ENCODE measurements at regions not wholly inside any gene's neighbourhood (a gene's known extent, or its start where the extent isn't known, plus 50 kb on each side); places are given as distances from the start of the nearest gene placed in this dataset.

DNA sequence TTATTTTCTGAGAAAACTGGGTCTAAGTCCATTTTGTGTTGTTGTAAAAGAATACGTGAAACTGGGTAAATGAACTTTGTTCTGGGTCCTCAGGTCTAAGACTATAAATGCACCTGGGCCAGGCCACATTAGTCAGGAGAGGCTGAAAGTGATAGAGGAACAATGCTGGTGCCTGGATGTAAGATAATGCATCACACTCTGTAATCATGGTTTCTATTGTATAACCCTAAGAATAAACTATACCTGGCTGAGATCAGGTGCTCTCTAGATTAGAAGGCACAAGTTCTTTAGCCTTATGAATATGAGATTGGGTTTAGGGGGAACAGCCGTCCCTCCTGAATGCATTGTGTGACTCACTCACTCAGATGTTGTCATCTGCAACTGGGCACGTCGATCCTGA is 675.5 kb downstream of the HTR1A start:
- Histone ChIP-seq H3K27ac (ENCODE audit: low read length) (no peak overlapping the region), H3K4me2 (ENCODE audit: low read length) (no peak overlapping the region), H3K9me3 (ENCODE audit: low read length) (no peaks in the 10 kb centered on the region), H3K36me3 (ENCODE audit: insufficient read depth, low read length) (no peaks in the 10 kb centered on the region), H3K27me3 (ENCODE audit: insufficient read depth, low read depth, low read length) (no peaks in the 10 kb centered on the region), H3K9ac (ENCODE audit: low read length) (no peak overlapping the region), H3K79me2 (replicated peaks; ENCODE audit: insufficient read depth, low read length) (no peaks in the 10 kb centered on the region), H2AFZ (ENCODE audit: low read depth, low read length) (no peak overlapping the region), H3K9me2 (ENCODE audit: insufficient read depth, low read length) (no peaks in the 10 kb centered on the region), H3F3A (ENCODE audit: insufficient read depth, low read length, poor library complexity, severe bottlenecking) (no peaks in the 10 kb centered on the region), H4K20me1 (ENCODE audit: insufficient read depth) (no peaks in the 10 kb centered on the region), H3K4me3 (ENCODE audit: low read length) (no peak overlapping the region)
- no peak for TF ChIP-seq TAF1 (IDR thresholded peaks at IDR 0.05; ENCODE audit: low read depth)
- no peak for TF ChIP-seq MXI1 (conservative IDR thresholded peaks at IDR 0.05; ENCODE audit: poor library complexity, severe bottlenecking)
- no peak for TF ChIP-seq EP300 (conservative IDR thresholded peaks at IDR 0.05; ENCODE audit: poor library complexity, severe bottlenecking)
- no peak for TF ChIP-seq POLR2AphosphoS5 (IDR thresholded peaks at IDR 0.05)
- TF ChIP-seq, protein P1, sequence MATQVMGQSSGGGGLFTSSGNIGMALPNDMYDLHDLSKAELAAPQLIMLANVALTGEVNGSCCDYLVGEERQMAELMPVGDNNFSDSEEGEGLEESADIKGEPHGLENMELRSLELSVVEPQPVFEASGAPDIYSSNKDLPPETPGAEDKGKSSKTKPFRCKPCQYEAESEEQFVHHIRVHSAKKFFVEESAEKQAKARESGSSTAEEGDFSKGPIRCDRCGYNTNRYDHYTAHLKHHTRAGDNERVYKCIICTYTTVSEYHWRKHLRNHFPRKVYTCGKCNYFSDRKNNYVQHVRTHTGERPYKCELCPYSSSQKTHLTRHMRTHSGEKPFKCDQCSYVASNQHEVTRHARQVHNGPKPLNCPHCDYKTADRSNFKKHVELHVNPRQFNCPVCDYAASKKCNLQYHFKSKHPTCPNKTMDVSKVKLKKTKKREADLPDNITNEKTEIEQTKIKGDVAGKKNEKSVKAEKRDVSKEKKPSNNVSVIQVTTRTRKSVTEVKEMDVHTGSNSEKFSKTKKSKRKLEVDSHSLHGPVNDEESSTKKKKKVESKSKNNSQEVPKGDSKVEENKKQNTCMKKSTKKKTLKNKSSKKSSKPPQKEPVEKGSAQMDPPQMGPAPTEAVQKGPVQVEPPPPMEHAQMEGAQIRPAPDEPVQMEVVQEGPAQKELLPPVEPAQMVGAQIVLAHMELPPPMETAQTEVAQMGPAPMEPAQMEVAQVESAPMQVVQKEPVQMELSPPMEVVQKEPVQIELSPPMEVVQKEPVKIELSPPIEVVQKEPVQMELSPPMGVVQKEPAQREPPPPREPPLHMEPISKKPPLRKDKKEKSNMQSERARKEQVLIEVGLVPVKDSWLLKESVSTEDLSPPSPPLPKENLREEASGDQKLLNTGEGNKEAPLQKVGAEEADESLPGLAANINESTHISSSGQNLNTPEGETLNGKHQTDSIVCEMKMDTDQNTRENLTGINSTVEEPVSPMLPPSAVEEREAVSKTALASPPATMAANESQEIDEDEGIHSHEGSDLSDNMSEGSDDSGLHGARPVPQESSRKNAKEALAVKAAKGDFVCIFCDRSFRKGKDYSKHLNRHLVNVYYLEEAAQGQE (IDR thresholded peaks at IDR 0.05; ENCODE audit: borderline replicate concordance) = no peak
- TF ChIP-seq EZH2 (IDR thresholded peaks at IDR 0.05; ENCODE audit: borderline replicate concordance, insufficient read depth, low read length, poor library complexity, severe bottlenecking) = no peak
- TF ChIP-seq SMC3 (conservative IDR thresholded peaks at IDR 0.05; ENCODE audit: poor library complexity) = no peak
- TF ChIP-seq, protein P2, sequence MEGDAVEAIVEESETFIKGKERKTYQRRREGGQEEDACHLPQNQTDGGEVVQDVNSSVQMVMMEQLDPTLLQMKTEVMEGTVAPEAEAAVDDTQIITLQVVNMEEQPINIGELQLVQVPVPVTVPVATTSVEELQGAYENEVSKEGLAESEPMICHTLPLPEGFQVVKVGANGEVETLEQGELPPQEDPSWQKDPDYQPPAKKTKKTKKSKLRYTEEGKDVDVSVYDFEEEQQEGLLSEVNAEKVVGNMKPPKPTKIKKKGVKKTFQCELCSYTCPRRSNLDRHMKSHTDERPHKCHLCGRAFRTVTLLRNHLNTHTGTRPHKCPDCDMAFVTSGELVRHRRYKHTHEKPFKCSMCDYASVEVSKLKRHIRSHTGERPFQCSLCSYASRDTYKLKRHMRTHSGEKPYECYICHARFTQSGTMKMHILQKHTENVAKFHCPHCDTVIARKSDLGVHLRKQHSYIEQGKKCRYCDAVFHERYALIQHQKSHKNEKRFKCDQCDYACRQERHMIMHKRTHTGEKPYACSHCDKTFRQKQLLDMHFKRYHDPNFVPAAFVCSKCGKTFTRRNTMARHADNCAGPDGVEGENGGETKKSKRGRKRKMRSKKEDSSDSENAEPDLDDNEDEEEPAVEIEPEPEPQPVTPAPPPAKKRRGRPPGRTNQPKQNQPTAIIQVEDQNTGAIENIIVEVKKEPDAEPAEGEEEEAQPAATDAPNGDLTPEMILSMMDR (IDR thresholded peaks at IDR 0.05; ENCODE audit: poor library complexity, severe bottlenecking) = no peak
- TF ChIP-seq RAD21 (conservative IDR thresholded peaks at IDR 0.05) = no peak

DNA sequence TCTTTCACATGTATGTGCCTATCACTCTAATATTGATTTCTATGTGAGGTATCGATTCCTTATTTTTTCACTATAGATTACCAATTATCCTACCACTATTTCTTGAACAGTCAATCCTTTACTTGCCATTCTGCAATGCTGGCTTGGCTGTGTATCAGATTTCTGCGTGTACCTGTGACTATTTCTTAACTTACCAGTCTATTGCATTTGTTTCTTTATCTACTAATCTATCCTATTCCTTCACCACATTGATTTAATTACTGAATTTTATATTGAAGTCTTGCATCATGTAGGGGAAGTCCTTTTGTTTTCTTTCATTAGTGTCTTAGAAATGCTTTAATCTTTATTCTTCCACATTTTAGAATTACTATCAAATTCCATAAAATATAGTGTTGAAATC is 684.8 kb downstream of the LRRC70 start:
- no peak for TF ChIP-seq EP300 (conservative IDR thresholded peaks at IDR 0.05; ENCODE audit: poor library complexity, severe bottlenecking)
- TF ChIP-seq, protein P2 (IDR thresholded peaks at IDR 0.05; ENCODE audit: poor library complexity, severe bottlenecking) = no peak
- TF ChIP-seq TAF1 (IDR thresholded peaks at IDR 0.05; ENCODE audit: low read depth) = no peak
- TF ChIP-seq RAD21 (conservative IDR thresholded peaks at IDR 0.05) = no peak
- no peak for TF ChIP-seq EZH2 (IDR thresholded peaks at IDR 0.05; ENCODE audit: borderline replicate concordance, insufficient read depth, low read length, poor library complexity, severe bottlenecking)
- TF ChIP-seq SMC3 (conservative IDR thresholded peaks at IDR 0.05; ENCODE audit: poor library complexity) = no peak
- TF ChIP-seq, protein P1 (IDR thresholded peaks at IDR 0.05; ENCODE audit: borderline replicate concordance) = no peak
- H3K27ac ChIP-seq (ENCODE audit: low read length) = no peak overlapping the region

More for the DNA sequence above, 684.8 kb downstream of the LRRC70 start:
- no peaks in the 10 kb centered on the region for H3K9me3 ChIP-seq (ENCODE audit: low read length)
- H2AFZ ChIP-seq (ENCODE audit: low read depth, low read length) = no peak overlapping the region
- no peak overlapping the region for H3K4me3 ChIP-seq (ENCODE audit: low read length)
- H3K27me3 ChIP-seq (ENCODE audit: insufficient read depth, low read depth, low read length) = no peaks in the 10 kb centered on the region
- H3K9me2 ChIP-seq (ENCODE audit: insufficient read depth, low read length) = no peaks in the 10 kb centered on the region
- H3K79me2 ChIP-seq (replicated peaks; ENCODE audit: insufficient read depth, low read length) = no peaks in the 10 kb centered on the region
- no peak overlapping the region for H3K9ac ChIP-seq (ENCODE audit: low read length)
- H4K20me1 ChIP-seq (ENCODE audit: insufficient read depth) = no peaks in the 10 kb centered on the region
- no peaks in the 10 kb centered on the region for H3K36me3 ChIP-seq (ENCODE audit: insufficient read depth, low read length)
- no peak overlapping the region for H3K4me2 ChIP-seq (ENCODE audit: low read length)
- no peaks in the 10 kb centered on the region for H3F3A ChIP-seq (ENCODE audit: insufficient read depth, low read length, poor library complexity, severe bottlenecking)
